Mesendoderm (in vitro differentiated cells): ENCODE measurements at regions not wholly inside any gene's neighbourhood (a gene's known extent, or its start where the extent isn't known, plus 50 kb on each side); places are given as distances from the start of the nearest gene placed in this dataset.

Experiments used
- DNase-seq: peaks from one replicate; pipeline ENCODE4 v3.0.0; 2013
- H2AK5ac ChIP-seq: 2 replicates; pipeline ENCODE4 v1.6.1; 2013; ENCODE audit warnings: low read length, inconsistent platforms
- H2BK120ac ChIP-seq: 2 replicates; pipeline ENCODE4 v1.6.1; 2013; ENCODE audit warnings: low read depth, mild to moderate bottlenecking, low read length, moderate library complexity, mixed read lengths
- H2BK15ac ChIP-seq: replicated peaks from 2 replicates; pipeline ENCODE4 v1.6.1; 2013; ENCODE audit warnings: low read depth, mild to moderate bottlenecking, moderate library complexity
- H2BK5ac ChIP-seq: 2 replicates; pipeline ENCODE4 v1.6.1; 2013; ENCODE audit warnings: low read length, inconsistent platforms
- H3K18ac ChIP-seq: 2 replicates; pipeline ENCODE4 v1.6.1; 2013; ENCODE audit warnings: mild to moderate bottlenecking, low read length, mixed read lengths
- H3K23ac ChIP-seq: one replicate; pipeline ENCODE4 v1.6.1; 2013; ENCODE audit warnings: low read length
- H3K27ac ChIP-seq: 2 replicates; pipeline ENCODE4 v1.5.1; 2013; ENCODE audit warnings: low read depth, mild to moderate bottlenecking, inconsistent platforms, low read length, moderate library complexity
- H3K27me3 ChIP-seq: 2 replicates; pipeline ENCODE4 v1.6.1; 2013; ENCODE audit warnings: low read length, control low read depth, mild to moderate bottlenecking, inconsistent platforms; ENCODE audit not compliant: insufficient read depth, poor library complexity
- H3K36me3 ChIP-seq: 2 replicates; pipeline ENCODE4 v1.6.1; 2013; ENCODE audit warnings: low read length, inconsistent platforms; ENCODE audit not compliant: control insufficient read depth, insufficient read depth
- H3K4ac ChIP-seq: one replicate; pipeline ENCODE4 v1.6.1; 2013; ENCODE audit warnings: low read depth, mild to moderate bottlenecking, low read length, moderate library complexity
- H3K4me1 ChIP-seq: 2 replicates; pipeline ENCODE4 v1.6.1; 2013; ENCODE audit warnings: low read depth, low read length, inconsistent platforms; ENCODE audit not compliant: control insufficient read depth
- H3K4me2 ChIP-seq: 2 replicates; pipeline ENCODE4 v1.6.1; 2013; ENCODE audit warnings: low read length
- H3K4me3 ChIP-seq: 2 replicates; pipeline ENCODE4 v1.5.1; 2013; ENCODE audit warnings: mild to moderate bottlenecking, low read length
- H3K56ac ChIP-seq: one replicate; pipeline ENCODE4 v1.6.1; 2013; ENCODE audit warnings: low read length
- H3K79me1 ChIP-seq: 2 replicates; pipeline ENCODE4 v1.6.1; 2013; ENCODE audit warnings: low read length, inconsistent platforms
- H3K79me2 ChIP-seq: 2 replicates; pipeline ENCODE4 v1.6.1; 2013; ENCODE audit warnings: mild to moderate bottlenecking, low read length; ENCODE audit not compliant: control insufficient read depth, insufficient read depth
- H3K9ac ChIP-seq: 2 replicates; pipeline ENCODE4 v1.6.1; 2013; ENCODE audit warnings: low read length, inconsistent platforms
- H4K5ac ChIP-seq: one replicate; pipeline ENCODE4 v1.6.1; 2013; ENCODE audit warnings: low read length
- H4K8ac ChIP-seq: one replicate; pipeline ENCODE4 v1.6.1; 2013; ENCODE audit warnings: low read depth, mild to moderate bottlenecking, control low read depth, low read length, moderate library complexity
- WGBS: extraction: QIAGEN DNeasy Blood & Tissue Kit; methylation state at CpG from one replicate; pipeline ENCODE4 v1.1.7; 2013; ENCODE audit warnings: low lambda C conversion rate, missing lambda C conversion rate; ENCODE audit not compliant: insufficient coverage; ENCODE audit errors: extremely low coverage; 5-methylcytosine and 5-hydroxymethylcytosine counted together

DNA sequence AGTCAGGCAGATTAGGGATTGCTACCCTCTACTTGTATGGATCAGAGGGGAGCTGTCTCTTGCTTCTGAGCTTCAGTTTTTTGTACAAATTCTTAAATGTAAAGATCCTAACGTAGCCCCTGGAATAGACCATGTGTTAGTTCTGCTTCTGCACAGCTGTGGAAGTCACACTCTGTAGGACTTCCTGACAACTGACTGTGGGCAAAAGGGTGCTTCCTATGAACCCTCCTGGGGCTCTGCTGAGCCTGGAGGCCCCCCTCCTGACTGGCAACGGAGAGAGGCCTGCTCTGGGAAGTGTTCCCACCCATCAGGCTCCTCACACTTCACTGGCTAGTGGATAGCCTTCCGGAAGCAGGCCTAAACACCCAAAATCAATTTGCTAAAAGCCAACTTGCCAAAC lies 131.0 kb downstream of the RPLP1 start:
- H3K9ac ChIP-seq: no peak overlapping the region
- H3K36me3 ChIP-seq: no peaks in the 10 kb centered on the region
- H2BK15ac ChIP-seq: no peak overlapping the region
- H2BK120ac ChIP-seq: no peak overlapping the region
- H4K8ac ChIP-seq: no peak overlapping the region
- no peak overlapping the region for H3K56ac ChIP-seq
- no CpG with 5 or more reads among the region's 3 CpGs for WGBS
- H2AK5ac ChIP-seq: no peak overlapping the region
- H3K27me3 ChIP-seq: no peaks in the 10 kb centered on the region
- no peak overlapping the region for H4K5ac ChIP-seq
- no peak overlapping the region for H3K23ac ChIP-seq
- no peak overlapping the region for H3K4me2 ChIP-seq
- H3K79me2 ChIP-seq: no peaks in the 10 kb centered on the region
- H2BK5ac ChIP-seq: no peak overlapping the region
- no peak overlapping the region for H3K4me3 ChIP-seq
- H3K4me1 ChIP-seq: no peaks in the 10 kb centered on the region
- H3K18ac ChIP-seq: no peak overlapping the region
- H3K27ac ChIP-seq: no peak overlapping the region
- H3K79me1 ChIP-seq: no peaks in the 10 kb centered on the region
- no peak for DNase-seq
- H3K4ac ChIP-seq: no peak overlapping the region

DNA sequence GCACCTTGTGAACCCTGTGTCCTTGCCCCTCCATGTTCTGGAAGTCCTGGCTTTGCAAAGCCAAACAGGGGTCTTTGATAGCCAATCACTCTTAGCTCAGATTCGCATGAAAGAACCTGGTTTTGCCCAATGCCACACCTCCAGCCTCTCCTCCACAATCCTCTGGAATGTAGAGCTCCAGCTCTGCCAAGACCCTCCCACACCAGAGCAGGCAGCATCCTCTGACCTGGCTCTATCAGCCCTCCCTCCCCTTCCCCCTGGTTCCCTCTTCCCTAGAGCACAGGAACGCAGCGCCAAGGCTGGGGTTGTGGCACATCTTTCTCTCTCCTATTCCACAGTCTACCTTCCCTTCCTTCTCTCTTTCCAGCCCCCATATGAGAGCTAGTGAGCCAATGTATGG lies 133.3 kb downstream of the RPLP1 start:
- WGBS: no CpG with 5 or more reads among the region's 3 CpGs
- Histone ChIP-seq H3K79me2 (no peaks in the 10 kb centered on the region), H3K18ac (no peak overlapping the region), H3K27ac (no peak overlapping the region), H4K8ac (no peak overlapping the region), H2BK120ac (no peak overlapping the region), H3K27me3 (no peaks in the 10 kb centered on the region), H4K5ac (no peak overlapping the region), H3K9ac (no peak overlapping the region), H2BK15ac (no peak overlapping the region), H3K56ac (no peak overlapping the region), H3K23ac (no peak overlapping the region), H3K4me3 (no peak overlapping the region), H3K4me2 (no peak overlapping the region), H3K79me1 (no peaks in the 10 kb centered on the region), H3K36me3 (no peaks in the 10 kb centered on the region), H2BK5ac (no peak overlapping the region), H2AK5ac (no peak overlapping the region), H3K4ac (no peak overlapping the region), H3K4me1 (no peaks in the 10 kb centered on the region)
- DNase-seq: no peak

DNA sequence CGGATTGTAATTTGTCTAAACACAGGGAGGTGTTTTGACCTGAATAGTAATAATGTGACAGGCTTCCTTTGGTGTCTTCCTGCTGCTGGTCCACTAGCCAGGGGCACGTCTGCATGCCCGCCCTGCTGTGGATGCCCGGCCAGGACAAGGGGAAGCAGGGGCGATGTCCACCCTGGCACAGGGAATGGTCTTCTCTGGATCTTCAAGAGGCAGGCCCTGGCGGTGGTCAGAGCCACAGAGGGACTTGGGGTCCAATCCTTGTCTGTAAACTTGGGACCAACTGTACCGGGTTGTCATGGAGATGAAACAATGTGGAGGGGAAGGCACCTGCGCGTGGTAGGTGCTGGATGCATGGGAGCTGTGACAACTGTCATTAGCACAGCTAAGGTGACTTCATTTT lies 134.1 kb downstream of the RPLP1 start:
- H3K4ac ChIP-seq: no peak overlapping the region
- H3K9ac ChIP-seq: no peak overlapping the region
- no peak overlapping the region for H4K5ac ChIP-seq
- H3K36me3 ChIP-seq: no peaks in the 10 kb centered on the region
- H3K27me3 ChIP-seq: no peaks in the 10 kb centered on the region
- H3K27ac ChIP-seq: no peak overlapping the region
- H2BK120ac ChIP-seq: no peak overlapping the region
- no peak overlapping the region for H2BK5ac ChIP-seq
- no peak overlapping the region for H3K18ac ChIP-seq
- H2AK5ac ChIP-seq: no peak overlapping the region
- H3K4me1 ChIP-seq: no peaks in the 10 kb centered on the region
- DNase-seq: no peak
- H3K56ac ChIP-seq: no peak overlapping the region
- H2BK15ac ChIP-seq: no peak overlapping the region
- H3K79me2 ChIP-seq: no peaks in the 10 kb centered on the region
- WGBS: no CpG with 5 or more reads among the region's 9 CpGs
- no peak overlapping the region for H3K23ac ChIP-seq
- H3K4me3 ChIP-seq: no peak overlapping the region
- no peak overlapping the region for H3K4me2 ChIP-seq
- no peaks in the 10 kb centered on the region for H3K79me1 ChIP-seq
- no peak overlapping the region for H4K8ac ChIP-seq

DNA sequence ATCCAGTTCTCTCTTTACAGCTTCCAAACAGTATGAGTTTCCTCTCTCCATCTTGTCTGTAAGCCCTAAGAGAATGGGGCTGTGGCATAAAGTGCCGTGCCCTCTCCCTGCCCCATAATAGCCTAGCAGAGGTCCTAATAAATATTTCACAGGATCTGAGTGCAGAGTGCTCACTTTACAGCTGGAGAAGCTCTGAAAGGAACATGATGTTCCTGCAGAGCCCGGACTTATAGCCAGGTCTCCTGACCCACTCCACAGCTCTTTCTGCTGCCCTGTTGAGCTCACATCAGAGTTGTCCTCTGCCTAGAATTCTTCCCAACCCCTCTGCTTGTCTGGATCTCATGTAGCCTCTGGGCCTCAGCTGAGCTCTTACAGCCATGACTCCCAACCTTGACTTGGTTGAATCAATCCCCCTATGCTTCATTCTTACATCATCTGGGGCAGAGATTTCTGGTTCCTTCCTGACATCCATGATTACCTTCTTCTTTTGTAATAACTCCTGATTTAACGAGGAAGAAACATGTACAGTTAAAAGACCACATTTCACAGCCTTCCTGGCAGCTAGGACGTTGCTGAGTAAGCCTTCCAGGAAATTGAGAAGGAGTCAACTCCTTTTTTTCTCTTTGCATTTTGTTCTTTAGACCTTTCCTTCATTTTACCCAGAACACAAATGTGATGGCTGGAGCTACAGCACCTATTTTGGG lies 135.3 kb downstream of the RPLP1 start:
- Histone ChIP-seq H3K36me3 (no peaks in the 10 kb centered on the region), H3K56ac (no peak overlapping the region), H3K4ac (no peak overlapping the region), H2BK15ac (no peak overlapping the region), H4K8ac (no peak overlapping the region), H3K79me2 (no peaks in the 10 kb centered on the region), H2BK5ac (no peak overlapping the region), H3K27ac (no peak overlapping the region), H3K9ac (no peak overlapping the region), H3K23ac (no peak overlapping the region), H2BK120ac (no peak overlapping the region), H4K5ac (no peak overlapping the region), H2AK5ac (no peak overlapping the region), H3K18ac (no peak overlapping the region), H3K27me3 (no peaks in the 10 kb centered on the region), H3K4me1 (no peaks in the 10 kb centered on the region), H3K79me1 (no peaks in the 10 kb centered on the region), H3K4me2 (no peak overlapping the region), H3K4me3 (no peak overlapping the region)
- no peak for DNase-seq
- no CpG with 5 or more reads among the region's 4 CpGs for WGBS

DNA sequence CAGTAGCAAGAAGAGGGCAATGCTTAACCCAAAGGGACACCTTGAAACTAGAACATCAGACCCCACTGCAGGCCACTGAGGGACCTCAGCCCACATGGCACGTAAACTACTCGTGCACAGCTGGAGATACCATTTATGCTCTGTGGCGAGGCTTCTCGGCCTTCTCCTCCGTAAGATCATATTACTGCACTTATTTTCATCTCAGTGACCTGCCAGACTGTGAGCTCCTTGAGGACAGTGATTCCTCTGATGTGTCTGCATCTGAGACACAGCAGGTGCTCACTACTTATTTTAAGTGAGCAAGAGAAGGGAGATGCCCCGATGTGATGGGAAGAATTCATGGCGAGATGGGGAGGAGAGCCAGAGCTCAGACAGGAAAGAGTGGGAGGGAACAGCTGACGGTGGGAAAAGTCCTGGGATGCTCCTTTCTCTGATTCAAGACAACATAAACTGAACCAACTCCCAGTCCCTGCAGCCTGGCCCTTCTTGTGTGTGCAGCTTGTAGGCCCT lies 137.6 kb downstream of the RPLP1 start:
- no CpG with 5 or more reads among the region's 8 CpGs for WGBS
- no peak overlapping the region for H2BK5ac ChIP-seq
- no peak overlapping the region for H2AK5ac ChIP-seq
- H3K79me1 ChIP-seq: no peaks in the 10 kb centered on the region
- H3K36me3 ChIP-seq: no peaks in the 10 kb centered on the region
- no peak overlapping the region for H3K9ac ChIP-seq
- no peak overlapping the region for H3K23ac ChIP-seq
- no peak overlapping the region for H3K18ac ChIP-seq
- H2BK15ac ChIP-seq: no peak overlapping the region
- H3K27ac ChIP-seq: no peak overlapping the region
- no peak overlapping the region for H3K4ac ChIP-seq
- H4K5ac ChIP-seq: no peak overlapping the region
- no peak overlapping the region for H2BK120ac ChIP-seq
- H3K4me3 ChIP-seq: no peak overlapping the region
- H4K8ac ChIP-seq: no peak overlapping the region
- no peaks in the 10 kb centered on the region for H3K4me1 ChIP-seq
- no peak overlapping the region for H3K4me2 ChIP-seq
- no peaks in the 10 kb centered on the region for H3K27me3 ChIP-seq
- no peak for DNase-seq
- no peak overlapping the region for H3K56ac ChIP-seq
- H3K79me2 ChIP-seq: no peaks in the 10 kb centered on the region
